Fibroblast of the aortic adventitia (primary cell): ENCODE measurements at regions not wholly inside any gene's neighbourhood (a gene's known extent, or its start where the extent isn't known, plus 50 kb on each side); places are given as distances from the start of the nearest gene placed in this dataset.
A peak's percentile ranks its signal among the peaks of the same experiment; 100 is the strongest.
"Not testable (repeated sequence)": the region's sequence is repeated elsewhere in the genome, so short reads cannot be mapped to it uniquely, and the experiment has no call there.

ENCODE experiments used
- DNase-seq: peaks from one replicate; pipeline ENCODE4 v3.0.0-alpha.2; 2010; ENCODE audit warnings: low read depth
- H3K4me3 ChIP-seq: 2 replicates; pipeline ENCODE4 v1.5.1; 2011; ENCODE audit warnings: low read depth, mild to moderate bottlenecking, control low read depth, low read length, moderate library complexity
- TF ChIP-seq, protein P1 (sequence below): IDR thresholded peaks from 2 replicates; pipeline ENCODE4 v1.5.1; 2011; ENCODE audit warnings: mild to moderate bottlenecking, low read length, control low read depth, inconsistent platforms; ENCODE audit not compliant: insufficient read depth

DNA sequence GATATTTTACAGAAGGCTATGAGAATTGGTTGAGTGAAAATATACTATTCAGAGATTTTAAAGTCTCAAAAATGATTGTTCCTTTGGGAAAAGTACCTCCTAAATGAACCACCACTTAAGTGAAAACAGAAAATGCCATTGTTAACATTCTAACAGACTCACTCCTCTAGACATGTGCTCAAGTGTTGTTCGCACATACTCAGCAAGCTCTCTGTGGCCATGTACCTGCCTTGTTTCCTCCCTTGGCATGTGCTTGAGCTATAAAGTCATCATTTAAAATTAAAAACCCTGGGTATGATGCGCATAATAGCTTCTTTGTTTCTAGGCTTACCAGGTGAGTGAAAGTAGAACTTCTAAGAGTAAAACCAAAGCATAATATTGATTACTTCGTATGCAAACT, 343.2 kb upstream of the VRK2 start:
- H3K4me3 ChIP-seq: no peak overlapping the region
- no peak for DNase-seq
- TF ChIP-seq, protein P1, sequence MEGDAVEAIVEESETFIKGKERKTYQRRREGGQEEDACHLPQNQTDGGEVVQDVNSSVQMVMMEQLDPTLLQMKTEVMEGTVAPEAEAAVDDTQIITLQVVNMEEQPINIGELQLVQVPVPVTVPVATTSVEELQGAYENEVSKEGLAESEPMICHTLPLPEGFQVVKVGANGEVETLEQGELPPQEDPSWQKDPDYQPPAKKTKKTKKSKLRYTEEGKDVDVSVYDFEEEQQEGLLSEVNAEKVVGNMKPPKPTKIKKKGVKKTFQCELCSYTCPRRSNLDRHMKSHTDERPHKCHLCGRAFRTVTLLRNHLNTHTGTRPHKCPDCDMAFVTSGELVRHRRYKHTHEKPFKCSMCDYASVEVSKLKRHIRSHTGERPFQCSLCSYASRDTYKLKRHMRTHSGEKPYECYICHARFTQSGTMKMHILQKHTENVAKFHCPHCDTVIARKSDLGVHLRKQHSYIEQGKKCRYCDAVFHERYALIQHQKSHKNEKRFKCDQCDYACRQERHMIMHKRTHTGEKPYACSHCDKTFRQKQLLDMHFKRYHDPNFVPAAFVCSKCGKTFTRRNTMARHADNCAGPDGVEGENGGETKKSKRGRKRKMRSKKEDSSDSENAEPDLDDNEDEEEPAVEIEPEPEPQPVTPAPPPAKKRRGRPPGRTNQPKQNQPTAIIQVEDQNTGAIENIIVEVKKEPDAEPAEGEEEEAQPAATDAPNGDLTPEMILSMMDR: no peak

DNA sequence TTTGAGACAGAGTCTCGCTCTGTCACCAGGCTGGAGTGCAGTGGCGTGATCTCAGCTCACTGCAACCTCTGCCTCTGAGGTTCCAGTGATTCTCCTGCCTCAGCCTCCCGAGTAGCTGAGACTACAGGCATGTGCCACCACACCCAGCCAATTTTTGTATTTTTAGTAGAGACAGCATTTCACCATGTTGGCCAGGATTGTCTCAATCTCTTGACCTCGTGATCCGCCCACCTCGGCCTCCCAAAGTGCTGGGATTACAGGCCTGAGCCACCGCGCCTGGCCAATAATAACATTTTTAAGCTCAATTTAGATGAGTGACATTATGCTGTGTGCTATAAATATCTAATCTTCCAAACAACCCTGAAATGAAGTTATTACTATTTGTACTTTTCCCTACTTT, 338.8 kb upstream of the VRK2 start:
- DNase-seq, H3K4me3 ChIP-seq: not testable (repeated sequence)

DNA sequence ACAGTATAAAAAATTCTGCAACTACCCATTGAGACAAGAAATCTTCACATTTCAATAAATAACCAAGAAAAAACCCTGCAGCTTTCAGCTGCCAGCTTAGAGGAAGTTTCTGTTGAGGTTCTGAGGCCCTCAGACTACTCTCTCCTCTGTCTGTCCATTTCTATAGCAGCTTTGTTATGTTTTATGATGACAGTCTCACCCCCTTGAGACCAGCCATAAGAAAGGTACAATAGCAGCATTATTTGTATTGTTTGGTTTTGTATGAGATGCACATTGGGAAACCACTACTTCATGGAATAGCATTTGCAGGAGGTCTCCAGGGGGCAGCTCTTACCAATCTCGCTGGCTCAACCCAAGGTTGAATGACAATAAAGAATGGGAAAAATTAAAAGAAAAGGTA, 334.6 kb upstream of the VRK2 start:
- TF ChIP-seq, protein P1: no peak
- DNase-seq: no peak
- H3K4me3 ChIP-seq: no peak overlapping the region

DNA sequence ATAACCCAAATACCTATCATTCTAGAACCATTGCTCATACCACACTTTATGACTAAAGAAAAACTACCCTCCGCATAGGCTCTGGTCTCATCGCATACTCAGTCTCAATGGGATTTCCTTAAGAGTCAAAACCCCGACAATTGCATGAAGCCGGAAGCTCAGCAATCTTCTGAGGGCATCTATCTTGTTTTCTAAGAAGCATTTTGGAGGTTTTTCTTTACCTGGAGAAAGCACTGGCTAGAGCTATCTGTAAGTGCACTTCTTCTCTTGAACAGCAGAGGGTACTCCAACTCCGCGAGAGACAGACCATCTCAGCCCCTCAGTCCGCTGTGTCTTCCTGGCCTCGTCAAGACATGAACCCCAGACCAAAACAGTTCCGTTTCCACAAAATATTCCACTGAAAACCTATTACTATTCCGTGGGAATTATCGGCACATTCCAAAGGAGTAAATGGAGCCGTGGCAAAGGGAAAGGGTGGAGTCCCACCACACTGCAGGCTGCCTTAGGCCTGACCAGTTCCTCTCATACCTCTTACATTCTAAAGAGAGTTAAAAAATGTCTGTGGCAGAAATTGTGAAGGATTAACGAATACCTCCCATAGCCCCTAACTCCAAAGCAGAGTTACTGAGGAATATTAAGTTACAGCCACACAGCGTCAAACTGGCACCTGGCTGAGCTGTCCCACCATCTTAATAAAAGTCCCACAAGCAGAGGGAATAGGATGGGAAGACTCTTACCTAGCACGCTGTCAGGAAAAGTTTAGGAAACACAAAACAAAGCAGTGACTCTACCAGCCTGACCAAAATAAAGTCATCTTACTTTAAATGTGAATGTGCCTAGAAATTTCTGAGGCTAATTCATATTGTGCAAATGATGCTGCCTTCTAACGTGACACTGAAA, 325.6 kb upstream of the VRK2 start:
- TF ChIP-seq, protein P1: peak; percentile 84
- H3K4me3 ChIP-seq: peak overlapping the region; percentile 36
- peak; percentile 70 for DNase-seq

DNA sequence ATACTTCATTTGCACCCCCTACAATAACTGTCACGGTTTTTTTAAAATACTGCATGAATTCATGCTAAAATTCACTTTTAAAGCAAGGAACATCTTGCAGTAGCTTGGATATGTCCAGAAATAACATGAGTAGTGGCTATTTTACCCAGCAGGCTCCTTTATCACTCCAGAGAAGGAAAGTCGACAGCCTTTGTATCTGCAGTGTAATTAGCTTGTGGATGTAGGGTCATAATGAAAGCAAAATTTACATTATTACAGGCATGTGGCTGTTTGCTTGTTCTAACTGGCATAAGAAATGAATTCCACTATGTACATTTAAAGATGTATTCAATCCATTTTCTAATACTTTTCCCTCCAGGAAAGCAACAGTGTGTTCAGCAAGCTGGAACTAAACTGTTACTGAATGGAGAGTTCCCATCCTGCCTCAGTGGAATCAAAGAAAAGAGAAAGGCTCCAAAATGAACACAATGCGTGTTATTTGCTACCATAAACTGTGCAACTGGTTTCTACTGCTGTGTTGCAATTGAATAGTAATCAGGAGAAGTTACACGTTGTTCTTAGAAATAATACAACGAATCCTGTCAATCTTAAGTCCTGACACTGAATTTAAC, 321.2 kb upstream of the VRK2 start:
- TF ChIP-seq, protein P1: no peak
- no peak overlapping the region for H3K4me3 ChIP-seq
- DNase-seq: no peak

DNA sequence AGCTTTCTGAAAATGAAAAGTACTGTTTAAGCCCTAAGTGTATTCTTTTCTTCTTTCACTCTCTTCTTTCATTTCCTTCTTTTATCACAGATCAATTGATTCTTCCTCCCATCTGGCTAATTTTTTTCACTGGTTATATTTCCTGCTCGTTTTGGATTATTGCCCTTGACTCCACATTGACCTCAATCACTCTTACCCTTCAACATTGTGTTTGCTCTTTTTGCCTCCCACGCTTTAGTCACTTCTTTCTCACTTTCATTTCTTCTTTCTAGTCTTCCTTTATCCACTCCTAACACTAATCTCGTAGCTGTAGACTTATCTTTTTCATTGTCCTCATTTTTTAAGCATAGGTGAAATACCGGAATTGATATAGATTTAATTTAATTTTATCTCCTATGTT, 320.3 kb upstream of the VRK2 start:
- no peak overlapping the region for H3K4me3 ChIP-seq
- TF ChIP-seq, protein P1: no peak
- DNase-seq: no peak

DNA sequence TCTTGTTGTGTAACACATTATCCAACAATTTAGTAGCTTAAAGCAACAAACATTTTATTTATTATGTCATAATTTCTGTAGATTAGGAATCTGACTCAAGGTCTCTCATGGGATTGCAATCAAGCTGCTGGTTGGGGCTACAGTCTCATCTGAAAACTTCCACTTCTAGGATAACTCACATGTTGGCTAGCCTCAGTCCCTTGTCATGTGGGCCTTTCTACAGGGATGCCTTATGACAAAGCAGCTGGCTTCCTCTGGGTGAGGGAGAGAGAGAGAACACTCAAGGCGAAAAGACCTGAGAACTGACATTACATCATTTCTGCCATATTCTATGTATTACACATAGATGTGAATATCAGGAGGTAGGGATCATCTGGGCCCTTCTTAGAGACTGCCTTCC, 317.9 kb upstream of the VRK2 start:
- no peak for DNase-seq
- TF ChIP-seq, protein P1: no peak
- no peak overlapping the region for H3K4me3 ChIP-seq
